SK-N-SH (cell line): ENCODE measurements at regions not wholly inside any gene's neighbourhood (a gene's known extent, or its start where the extent isn't known, plus 50 kb on each side); places are given as distances from the start of the nearest gene placed in this dataset.

ENCODE experiments used
- CHD2 ChIP-seq: fragments of 150-350 bp; IDR thresholded peaks from 2 replicates; pipeline ENCODE4 v1.6.1; 2018; ENCODE audit warnings: low read length; ENCODE audit not compliant: partially characterized antibody
- SMC3 ChIP-seq: IDR thresholded peaks from 2 replicates; pipeline ENCODE4 v1.6.1; 2012; ENCODE audit warnings: low read depth, low read length, improper control_type of control experiment
- TCF12 ChIP-seq: IDR thresholded peaks from 2 replicates; pipeline ENCODE4 v1.4.0; 2012

DNA sequence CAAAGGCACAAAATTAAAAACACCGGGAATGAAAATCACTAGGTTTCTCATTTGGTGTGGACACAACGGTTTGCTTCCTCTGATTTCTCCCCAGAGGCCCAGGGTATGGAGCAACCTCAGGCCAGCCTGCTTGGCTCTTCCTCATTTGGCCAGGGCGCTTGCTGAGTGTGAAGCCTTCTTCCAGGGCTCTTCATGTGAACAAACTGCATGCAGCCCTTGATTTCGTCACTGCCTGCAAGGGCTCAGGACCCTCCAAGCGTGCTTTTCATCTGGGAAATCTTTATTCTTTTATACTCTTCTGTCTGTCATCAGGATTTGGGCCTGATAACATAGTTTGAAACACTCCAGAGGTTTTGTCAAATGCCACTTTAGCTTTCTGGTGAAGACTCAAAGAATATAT is 122.6 kb upstream of the KLF4 start:
- TF ChIP-seq SMC3 (no peak), CHD2 (no peak), TCF12 (no peak)
